K562 (cell line): ENCODE measurements at regions not wholly inside any gene's neighbourhood (a gene's known extent, or its start where the extent isn't known, plus 50 kb on each side); places are given as distances from the start of the nearest gene placed in this dataset.

Source experiments
- ATAC-seq: fragments of 200-7000 bp; cut with Tn5 transposase; 3 replicates; pipeline ENCODE4 v1.9.1; 2020; ENCODE audit warnings: moderate library complexity
- BruUV-seq: library from RNA; stranded (reverse); fragments of 400-500 nt; replicated peaks from 2 replicates; lab custom pipeline; 2021; lab: Mats Ljungman, UMichigan
- CTCF ChIA-PET: fragments of 300-600 bp; formaldehyde crosslinking; extraction: SDS; loops from one replicate; lab custom pipeline; 2021; ENCODE audit warnings: low intra/inter-chr PET ratio; lab: Yijun Ruan, JAX
- POLR2A ChIA-PET: fragments of 300-600, 350-650 bp; sonication (Branson Sonifier 250); formaldehyde crosslinking; extraction: SDS; loops from one replicate; lab custom pipeline; 2021; ENCODE audit warnings: antibody characterized with exemption, inconsistent platforms; lab: Yijun Ruan, JAX
- DNase-seq, 4 experiments: peaks; one replicate each; pipeline versions ENCODE4 v3.0.0 to v3.0.0-alpha.2; 2011 to 2018; ENCODE audit warnings: low spot score in 3 of 4, mixed read lengths in 3 of 4; ENCODE audit errors: extremely low read depth in 1 of 4
- FAIRE-seq: peaks from 2 replicates; lab custom pipeline; 2011; peaks lifted over from hg19 to GRCh38; lab: Jason Lieb, UNC
- H2AFZ ChIP-seq: 2 replicates; pipeline ENCODE4 v1.6.0; 2011; ENCODE audit warnings: low read depth, low read length, control low read depth, inconsistent platforms
- H3K27ac ChIP-seq: fragments of 200-600 bp; 3 replicates; pipeline ENCODE4 v1.8.0; 2011; ENCODE audit warnings: low read depth, mild to moderate bottlenecking, control low read depth, inconsistent platforms, low read length, moderate library complexity, mixed read lengths; ENCODE audit errors: extremely low read depth
- H3K27me3 ChIP-seq, 2 experiments: fragments of 300-600 bp in 1 of 2; 2 replicates in 1 of 2; 3 replicates in 1 of 2; pipeline versions ENCODE4 v1.6.0 to v1.8.0; 2011; ENCODE audit warnings: inconsistent platforms in 2 of 2, low read length in 2 of 2, mild to moderate bottlenecking in 1 of 2, mixed read lengths in 1 of 2, moderate library complexity in 1 of 2; ENCODE audit not compliant: control insufficient read depth in 2 of 2, insufficient read depth in 2 of 2
- H3K36me3 ChIP-seq: fragments of 300-600 bp; 3 replicates; pipeline ENCODE4 v1.8.0; 2011; ENCODE audit warnings: mild to moderate bottlenecking, low read length, inconsistent platforms; ENCODE audit not compliant: control insufficient read depth, insufficient read depth
- H3K4me1 ChIP-seq, 2 experiments: fragments of 200-600 bp in 1 of 2; replicated peaks in 1 of 2; 2 replicates in 1 of 2; 3 replicates in 1 of 2; pipeline versions ENCODE4 v1.5.1 to v1.8.0; 2011; ENCODE audit warnings: inconsistent platforms in 2 of 2, low read length in 2 of 2, mild to moderate bottlenecking in 1 of 2, mixed read lengths in 1 of 2, moderate library complexity in 1 of 2; ENCODE audit not compliant: control insufficient read depth in 2 of 2, insufficient read depth in 2 of 2
- H3K4me2 ChIP-seq: 2 replicates; pipeline ENCODE4 v1.6.1; 2011; ENCODE audit warnings: low read length, control low read depth, inconsistent platforms, mixed read lengths; ENCODE audit not compliant: insufficient read depth
- H3K4me3 ChIP-seq: fragments of 200-600 bp; sonication (generic), shearing (Covaris generic); 2 replicates; pipeline ENCODE4 v1.5.1; 2016; ENCODE audit warnings: control low read depth, inconsistent platforms
- H3K79me2 ChIP-seq: fragments of 200-600 bp; 3 replicates; pipeline ENCODE4 v1.8.0; 2011; ENCODE audit warnings: low read length, inconsistent platforms; ENCODE audit not compliant: control insufficient read depth, insufficient read depth
- H3K9ac ChIP-seq, 2 experiments: 2 replicates each; pipeline versions ENCODE4 v1.6.0 to v1.6.1; 2011; ENCODE audit warnings: low read depth in 2 of 2, low read length in 2 of 2, control low read depth in 1 of 2, inconsistent platforms in 1 of 2, mild to moderate bottlenecking in 1 of 2, mixed read lengths in 1 of 2; ENCODE audit not compliant: insufficient read depth in 1 of 2
- H3K9me1 ChIP-seq: one replicate; pipeline ENCODE4 v1.6.0; 2011; ENCODE audit warnings: inconsistent platforms, mild to moderate bottlenecking, low read length, moderate library complexity; ENCODE audit not compliant: control insufficient read depth, insufficient read depth
- H3K9me3 ChIP-seq: replicated peaks from 2 replicates; pipeline ENCODE4 v1.5.1; 2011; ENCODE audit warnings: low read depth, low read length, inconsistent platforms; ENCODE audit not compliant: control insufficient read depth, insufficient read depth
- H4K20me1 ChIP-seq: replicated peaks from 2 replicates; pipeline ENCODE4 v1.6.1; 2011; ENCODE audit warnings: low read length, inconsistent platforms, mixed read lengths; ENCODE audit not compliant: control insufficient read depth, insufficient read depth
- CHD2 ChIP-seq: IDR thresholded peaks from 2 replicates; pipeline ENCODE4 v1.6.1; 2011; ENCODE audit warnings: low read depth, low read length
- KAT2B ChIP-seq: IDR thresholded peaks from one replicate; pipeline ENCODE4 v1.6.1; 2012; ENCODE audit warnings: low read depth, mild to moderate bottlenecking, control low read depth, inconsistent platforms, low read length, moderate library complexity
- MLLT1 ChIP-seq, 2 experiments: fragments of 450-650 bp; IDR thresholded peaks; 2 replicates each; pipeline ENCODE4 v1.6.1; 2016
- PCBP1 ChIP-seq: fragments of 200-400 bp; formaldehyde crosslinking; IDR thresholded peaks from 2 replicates; pipeline ENCODE4 v1.6.1; 2018; ENCODE audit warnings: mild to moderate bottlenecking, low read depth, low read length; ENCODE audit not compliant: poor library complexity, severe bottlenecking
- PTRF ChIP-seq: fragments of 450-650 bp; IDR thresholded peaks from 2 replicates; pipeline ENCODE4 v1.6.1; 2016; ENCODE audit warnings: mild to moderate bottlenecking, missing genetic modification characterization, missing compliant biosample characterization
- TEAD1 ChIP-seq, 2 experiments: fragments of 450-650 bp in 1 of 2; sonication (generic) in 1 of 2; formaldehyde crosslinking; IDR thresholded peaks; 2 replicates each; pipeline versions ENCODE4 v1.4.0 to v1.8.0; 2020 to 2022; ENCODE audit warnings: mild to moderate bottlenecking in 2 of 2, missing genetic modification reagents in 1 of 2
- THAP12 ChIP-seq: fragments of 250-450 bp; sonication (Bioruptor Pico); IDR thresholded peaks from 2 replicates; pipeline ENCODE4 v1.9.0; 2021; ENCODE audit warnings: mild to moderate bottlenecking, inconsistent platforms
- USF2 ChIP-seq: sonication (generic); formaldehyde crosslinking; IDR thresholded peaks from 2 replicates; pipeline ENCODE4 v1.5.0; 2020; ENCODE audit warnings: missing genetic modification reagents
- ZBTB34 ChIP-seq: fragments of 250-450 bp; sonication (Bioruptor Pico); IDR thresholded peaks from 2 replicates; pipeline ENCODE4 v1.8.0; 2021; ENCODE audit warnings: mild to moderate bottlenecking, moderate library complexity
- ZNF551 ChIP-seq: fragments of 250-450 bp; sonication (Bioruptor Pico); IDR thresholded peaks from 2 replicates; pipeline ENCODE4 v1.5.0; 2021; ENCODE audit warnings: mild to moderate bottlenecking, moderate library complexity
- ZNF583 ChIP-seq: fragments of 250-450 bp; sonication (Bioruptor Pico); IDR thresholded peaks from 2 replicates; pipeline ENCODE4 v1.4.0; 2020
- ZNF79 ChIP-seq: fragments of 250-450 bp; sonication (Bioruptor Pico); IDR thresholded peaks from 2 replicates; pipeline ENCODE4 v1.4.0; 2020; ENCODE audit warnings: low read depth, mild to moderate bottlenecking, moderate library complexity
- WGBS: fragments of 100-300 bp; shearing (Covaris generic); methylation state at CpG from one replicate; pipeline ENCODE4 v1.1.6; 2016; ENCODE audit warnings: low coverage, mixed read lengths; ENCODE audit not compliant: insufficient coverage; ENCODE audit errors: missing lambda C conversion rate; 5-methylcytosine and 5-hydroxymethylcytosine counted together
- in situ Hi-C: fragments of 300-500 bp; cut with MboI; formaldehyde crosslinking; loops from 4 replicates; pipeline ENCODE4 v1.15.0; 2018; ENCODE audit warnings: inconsistent platforms, mixed read lengths
- intact Hi-C: fragments of 100-400 bp; cut with micrococcal nuclease; formaldehyde crosslinking; loops from 2 replicates; pipeline ENCODE4 v1.14.2; 2022
- TF ChIP-seq, protein P1 (sequence below): sonication (generic); formaldehyde crosslinking; IDR thresholded peaks from 2 replicates; pipeline ENCODE4 v1.8.1; 2023; ENCODE audit warnings: mild to moderate bottlenecking, missing genetic modification reagents, moderate library complexity

GRCh38 chr18:10365021-10365500 is 89.4 kb upstream of the APCDD1 start (continued):
- TF ChIP-seq CHD2 = no peak
- no peak for TF ChIP-seq TEAD1 (CRISPR knock-in tag; IDR thresholded peaks at IDR 0.05)
- TF ChIP-seq MLLT1 (IDR thresholded peaks at IDR 0.05) = no peak
- no peak for TF ChIP-seq PTRF (tag)
- TF ChIP-seq USF2 (CRISPR knock-in tag) = no peak
- TF ChIP-seq, all 486 proteins: peak for 0

DNA sequence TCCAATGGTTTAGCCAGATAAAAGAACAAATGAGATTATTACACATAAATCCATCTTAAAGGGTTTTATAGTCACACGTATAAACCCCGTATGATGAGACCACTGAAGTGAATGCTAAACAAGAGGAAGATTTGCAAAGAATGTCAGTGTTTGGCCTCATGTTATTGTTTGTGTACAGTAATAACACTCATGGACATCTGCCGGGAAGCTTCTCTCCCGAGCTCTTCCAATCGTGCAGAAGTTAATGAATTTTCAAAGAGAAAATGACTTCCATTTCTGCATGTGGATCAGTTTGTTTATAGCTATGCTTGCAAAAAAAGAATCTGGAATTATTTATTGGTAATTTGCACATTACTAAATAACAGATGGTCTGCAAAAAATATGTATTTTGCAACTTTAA is 88.5 kb upstream of the APCDD1 start:
- H4K20me1 ChIP-seq = no peaks in the 10 kb centered on the region
- H3K9me1 ChIP-seq = no peaks in the 10 kb centered on the region
- in situ Hi-C loops = no loop called here
- no peaks in the 10 kb centered on the region for H3K36me3 ChIP-seq
- no peak overlapping the region for H3K9ac ChIP-seq
- FAIRE-seq (no peak), DNase-seq (no peak), ATAC-seq (no peak)
- no peak overlapping the region for H3K4me3 ChIP-seq
- no peaks in the 10 kb centered on the region for H3K9me3 ChIP-seq
- no TSS peak for BruUV-seq
- ChIA-PET CTCF (no interaction called here), POLR2A (interaction anchor here (0.6 kb wide), 1 partner anchor 45 kb away, joined by 3 read pairs; no protein-coding TSS in a partner anchor)
- intact Hi-C loops = no loop called here
- WGBS = 0% methylated on average over 5 of the region's 5 CpGs
- no peak overlapping the region for H3K27ac ChIP-seq
- no peaks in the 10 kb centered on the region for H3K79me2 ChIP-seq
- no peaks in the 10 kb centered on the region for H3K4me1 ChIP-seq
- H2AFZ ChIP-seq = no peak overlapping the region
- H3K4me2 ChIP-seq = no peak overlapping the region
- H3K27me3 ChIP-seq = peaks cover 7 to 9% of the 10 kb centered on the region in 2 experiments; a peak in 4 of 5 replicates
- TF ChIP-seq THAP12 = no peak
- no peak for TF ChIP-seq KAT2B
- TF ChIP-seq, protein P1, sequence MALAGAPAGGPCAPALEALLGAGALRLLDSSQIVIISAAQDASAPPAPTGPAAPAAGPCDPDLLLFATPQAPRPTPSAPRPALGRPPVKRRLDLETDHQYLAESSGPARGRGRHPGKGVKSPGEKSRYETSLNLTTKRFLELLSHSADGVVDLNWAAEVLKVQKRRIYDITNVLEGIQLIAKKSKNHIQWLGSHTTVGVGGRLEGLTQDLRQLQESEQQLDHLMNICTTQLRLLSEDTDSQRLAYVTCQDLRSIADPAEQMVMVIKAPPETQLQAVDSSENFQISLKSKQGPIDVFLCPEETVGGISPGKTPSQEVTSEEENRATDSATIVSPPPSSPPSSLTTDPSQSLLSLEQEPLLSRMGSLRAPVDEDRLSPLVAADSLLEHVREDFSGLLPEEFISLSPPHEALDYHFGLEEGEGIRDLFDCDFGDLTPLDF (CRISPR knock-in tag) = no peak
- no peak for TF ChIP-seq ZNF551
- TF ChIP-seq PCBP1 = no peak
- no peak for TF ChIP-seq ZNF79
- TF ChIP-seq ZBTB34 = no peak
- no peak for TF ChIP-seq ZNF583 (CRISPR knock-in tag)
